Upper lobe of right lung (tissue), 1 donor: ENCODE measurements at regions not wholly inside any gene's neighbourhood (a gene's known extent, or its start where the extent isn't known, plus 50 kb on each side); places are given as distances from the start of the nearest gene placed in this dataset.

Experiments
- ATAC-seq: fragments of 200-7000 bp; cut with Tn5 transposase; one replicate; pipeline ENCODE4 v1.9.1; 2020; ENCODE audit warnings: mild to moderate bottlenecking, moderate library complexity
- DNase-seq: peaks from one replicate; pipeline ENCODE4 v3.0.0-alpha.2; 2020
- H3K27ac ChIP-seq: fragments of 200-600 bp; one replicate; pipeline ENCODE4 v1.8.0; 2022
- H3K27me3 ChIP-seq: fragments of 200-600 bp; one replicate; pipeline ENCODE4 v1.8.0; 2022; ENCODE audit warnings: mild to moderate bottlenecking
- H3K36me3 ChIP-seq: fragments of 200-600 bp; one replicate; pipeline ENCODE4 v1.8.0; 2022
- H3K4me1 ChIP-seq: fragments of 200-600 bp; one replicate; pipeline ENCODE4 v1.8.0; 2022
- H3K4me3 ChIP-seq: fragments of 200-600 bp; one replicate; pipeline ENCODE4 v1.8.0; 2022; ENCODE audit warnings: mild to moderate bottlenecking
- H3K9me3 ChIP-seq: fragments of 200-600 bp; one replicate; pipeline ENCODE4 v1.8.0; 2022
- CTCF ChIP-seq: fragments of 200-600 bp; IDR thresholded peaks from one replicate; pipeline ENCODE4 v1.8.0; 2022; ENCODE audit warnings: antibody characterized with exemption
- intact Hi-C: fragments of 100-400 bp; cut with DNase I; formaldehyde crosslinking; loops from one replicate; pipeline ENCODE4 v1.11.0; 2022
- donor health status: DM: no; HTN: yes; CAD: no; lungs with severe emphysema.

GRCh38 chr5:124653666-124654065, 92.8 kb downstream of the ZNF608 start:
- Histone ChIP-seq H3K36me3 (no peaks in the 10 kb centered on the region), H3K9me3 (no peaks in the 10 kb centered on the region), H3K4me3 (no peak overlapping the region), H3K4me1 (peaks cover 62% of the 10 kb centered on the region), H3K27ac (no peak overlapping the region), H3K27me3 (no peaks in the 10 kb centered on the region)
- ATAC-seq (no peak), DNase-seq (no peak)
- intact Hi-C loops: no loop called here
- TF ChIP-seq CTCF: no peak

GRCh38 chr5:124652892-124653441, 93.5 kb downstream of the ZNF608 start:
- H3K36me3 ChIP-seq: no peaks in the 10 kb centered on the region
- no peaks in the 10 kb centered on the region for H3K9me3 ChIP-seq
- H3K4me3 ChIP-seq: no peak overlapping the region
- no peak overlapping the region for H3K27ac ChIP-seq
- intact Hi-C loops: no loop called here
- ATAC-seq: no peak
- TF ChIP-seq CTCF: no peak
- no peak for DNase-seq
- no peaks in the 10 kb centered on the region for H3K27me3 ChIP-seq
- peaks cover 62% of the 10 kb centered on the region for H3K4me1 ChIP-seq

- Histone ChIP-seq H3K4me1 (peaks cover 62% of the 10 kb centered on the region), H3K4me3 (no peak overlapping the region), H3K9me3 (no peaks in the 10 kb centered on the region), H3K36me3 (peaks cover under 1% of the 10 kb centered on the region), H3K27me3 (no peaks in the 10 kb centered on the region), H3K27ac (no peak overlapping the region)
- intact Hi-C loops: no loop called here
- no peak for DNase-seq
- no peak for ATAC-seq
- TF ChIP-seq CTCF: no peak
Measured at GRCh38 chr5:124652514-124652819, 94.0 kb downstream of the ZNF608 start.

GRCh38 chr5:124651663-124652513, 94.6 kb downstream of the ZNF608 start:
- intact Hi-C loops: no loop called here
- ATAC-seq: peak; percentile 89
- peaks cover 62% of the 10 kb centered on the region for H3K4me1 ChIP-seq
- peaks cover 6% of the 10 kb centered on the region for H3K36me3 ChIP-seq
- no peaks in the 10 kb centered on the region for H3K9me3 ChIP-seq
- peak; percentile 90 for DNase-seq
- H3K4me3 ChIP-seq: peak overlapping the region; percentile 55
- H3K27ac ChIP-seq: peak overlapping the region; percentile 58
- no peak for TF ChIP-seq CTCF
- no peaks in the 10 kb centered on the region for H3K27me3 ChIP-seq

- intact Hi-C loops: no loop called here
- no peak for DNase-seq
- no peaks in the 10 kb centered on the region for H3K27me3 ChIP-seq
- peak overlapping the region; percentile 55 for H3K4me3 ChIP-seq
- H3K27ac ChIP-seq: peak overlapping the region; percentile 59
- H3K4me1 ChIP-seq: peaks cover 59% of the 10 kb centered on the region
- no peaks in the 10 kb centered on the region for H3K9me3 ChIP-seq
- no peak for ATAC-seq
- TF ChIP-seq CTCF: no peak
- peaks cover 6% of the 10 kb centered on the region for H3K36me3 ChIP-seq
Measured at GRCh38 chr5:124650951-124651662, 95.3 kb downstream of the ZNF608 start.
